H4 (cell line): ENCODE measurements at regions not wholly inside any gene's neighbourhood (a gene's known extent, or its start where the extent isn't known, plus 50 kb on each side); places are given as distances from the start of the nearest gene placed in this dataset.

Source experiments
- DNase-seq: peaks from one replicate; pipeline ENCODE4 v3.0.0-alpha.2; 2015; ENCODE audit warnings: low spot score

GRCh38 chr19:46911456-46911855 lies 50.7 kb downstream of the ARHGAP35 start:
- no peak for DNase-seq

GRCh38 chr19:46913198-46913851 lies 52.5 kb downstream of the ARHGAP35 start:
- no peak for DNase-seq

- DNase-seq: peak; percentile 71
Measured at GRCh38 chr19:46913852-46914430, 53.1 kb downstream of the ARHGAP35 start.

DNA sequence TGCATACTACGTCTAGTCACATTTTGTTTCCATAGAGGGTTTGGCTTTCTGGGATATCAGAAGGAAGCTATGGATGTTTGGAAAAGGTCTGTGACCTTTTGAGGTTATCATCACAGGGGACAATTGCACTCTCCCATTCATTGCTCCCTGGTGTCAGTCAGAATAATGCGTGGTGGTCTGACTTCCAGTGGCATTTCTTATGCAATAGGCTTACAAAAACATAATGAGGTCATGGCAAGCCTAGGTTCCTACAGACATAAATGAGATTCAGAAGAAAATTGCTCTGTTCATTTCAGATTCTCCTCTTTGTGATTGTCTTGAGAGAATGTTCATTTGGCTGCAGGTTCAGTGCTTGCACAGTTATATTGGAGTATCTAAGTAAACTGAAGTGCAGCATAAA lies 54.6 kb downstream of the ARHGAP35 start:
- DNase-seq: no peak

GRCh38 chr19:46917002-46917401 lies 56.2 kb downstream of the ARHGAP35 start:
- DNase-seq: no peak

GRCh38 chr19:46919324-46919723 lies 58.5 kb downstream of the ARHGAP35 start:
- no peak for DNase-seq

- no peak for DNase-seq
Measured at GRCh38 chr19:46920362-46920761, 59.6 kb downstream of the ARHGAP35 start.

DNA sequence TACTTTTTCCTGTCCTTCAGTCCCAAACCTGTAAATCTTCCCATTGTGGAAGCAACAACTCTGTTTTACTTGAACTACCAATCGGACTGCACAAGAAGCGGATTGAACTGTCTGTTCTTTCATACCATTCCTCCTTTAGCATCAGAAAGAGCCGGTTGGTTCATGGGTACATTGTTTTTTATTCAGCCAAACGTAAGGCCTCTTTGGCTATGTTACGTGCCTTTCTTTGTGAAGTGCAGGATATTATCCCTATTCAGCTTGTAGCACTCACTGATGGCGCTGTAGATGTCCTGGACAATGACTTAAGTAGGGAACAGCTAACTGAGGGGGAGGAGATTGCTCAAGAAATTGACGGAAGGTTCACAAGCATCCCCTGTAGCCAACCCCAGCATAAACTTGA lies 60.3 kb downstream of the ARHGAP35 start:
- no peak for DNase-seq

DNA sequence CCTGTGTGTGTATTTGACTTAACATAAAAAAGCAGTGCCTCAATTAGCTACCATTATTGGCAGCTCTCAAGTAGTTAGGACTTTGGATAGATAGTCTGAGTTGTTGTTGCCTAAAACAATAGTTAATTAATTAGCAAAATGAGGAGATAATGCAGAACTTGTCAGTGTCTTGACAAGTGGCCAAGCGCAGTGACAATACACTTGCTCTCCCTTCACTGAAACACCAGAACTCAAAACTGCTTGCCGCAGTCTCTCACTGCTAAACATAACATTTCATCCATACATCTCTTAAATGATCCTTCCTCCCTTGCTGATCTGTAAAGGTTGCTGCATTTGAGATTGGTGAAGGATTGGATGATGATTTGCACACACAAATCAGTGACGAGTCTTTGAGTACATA lies 61.7 kb downstream of the ARHGAP35 start:
- DNase-seq: no peak

DNA sequence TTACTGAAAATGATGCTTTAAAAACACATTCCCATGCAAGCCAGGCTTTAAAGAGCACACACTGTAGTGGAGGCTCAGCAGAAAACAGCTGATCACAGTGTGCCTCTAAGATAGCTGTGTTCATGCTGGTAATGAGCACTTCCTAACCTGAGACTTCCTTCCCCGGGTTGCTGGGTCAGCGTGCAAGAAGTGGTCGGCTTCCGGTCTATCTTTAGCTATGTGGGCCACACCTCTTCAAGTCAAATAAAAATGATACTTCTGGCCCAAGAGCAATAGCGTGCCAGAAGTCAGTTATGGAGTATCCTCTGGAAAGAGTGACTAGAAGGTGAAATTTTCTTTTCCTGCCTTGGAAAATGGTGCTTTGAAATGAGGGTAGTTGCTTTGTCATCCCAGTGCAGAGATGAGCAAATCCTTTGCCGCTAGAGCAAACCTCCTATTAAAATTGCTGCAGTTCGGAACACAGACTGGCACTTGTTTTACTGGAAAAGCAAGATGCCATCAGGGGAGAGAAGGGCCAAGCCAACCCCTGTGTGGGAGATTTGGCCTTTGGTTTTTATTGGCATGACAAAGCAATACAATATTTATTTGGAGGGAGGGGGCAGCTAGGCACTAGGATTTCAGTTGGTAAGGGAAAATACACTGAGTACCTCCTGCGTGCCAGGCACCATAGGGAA lies 64.2 kb downstream of the ARHGAP35 start:
- peak; percentile 47 for DNase-seq

- DNase-seq: no peak
Measured at GRCh38 chr19:46925548-46925950, 64.8 kb downstream of the ARHGAP35 start.

DNA sequence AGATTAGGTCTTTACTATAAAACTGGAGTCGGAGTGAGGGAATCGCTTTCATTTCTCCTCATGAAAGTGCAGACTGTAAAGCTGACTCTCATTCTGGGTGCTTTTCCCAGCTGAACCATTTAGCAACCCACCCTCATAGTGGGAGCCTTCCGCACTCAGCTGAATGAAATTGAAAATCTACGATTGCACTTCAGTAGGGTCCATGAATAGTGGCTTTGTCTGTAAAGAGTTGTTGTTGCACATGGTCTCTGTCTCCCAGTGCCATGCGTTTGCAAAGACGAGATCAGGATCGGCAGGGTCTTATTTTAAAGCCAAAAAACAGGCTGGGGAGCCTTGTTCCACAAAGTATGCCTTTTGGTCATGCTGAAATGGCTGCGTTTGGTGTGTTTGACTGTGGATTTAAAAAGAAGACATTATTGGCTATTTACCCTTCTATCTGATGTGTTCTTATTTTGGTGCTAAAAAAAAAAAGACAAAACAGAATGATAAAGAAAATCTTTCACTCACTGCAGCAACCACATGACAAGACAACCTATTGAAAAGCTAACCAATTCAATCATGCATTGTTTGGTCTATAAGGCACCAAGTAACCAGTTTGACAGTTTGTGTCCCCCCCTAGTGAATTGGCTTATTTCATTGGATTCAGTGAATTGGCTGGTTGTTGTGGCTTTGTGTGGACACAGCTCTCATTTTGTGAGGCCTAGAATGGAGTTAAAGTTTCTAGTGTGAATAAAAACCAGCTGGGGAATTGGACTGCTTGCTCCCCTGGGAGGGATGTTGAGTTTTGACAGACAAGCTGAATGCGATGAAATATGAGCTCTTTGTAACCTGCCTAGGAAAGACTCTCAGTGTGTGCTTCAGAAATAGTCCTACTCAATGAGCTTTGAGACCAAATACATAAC lies 65.6 kb downstream of the ARHGAP35 start:
- no peak for DNase-seq

DNA sequence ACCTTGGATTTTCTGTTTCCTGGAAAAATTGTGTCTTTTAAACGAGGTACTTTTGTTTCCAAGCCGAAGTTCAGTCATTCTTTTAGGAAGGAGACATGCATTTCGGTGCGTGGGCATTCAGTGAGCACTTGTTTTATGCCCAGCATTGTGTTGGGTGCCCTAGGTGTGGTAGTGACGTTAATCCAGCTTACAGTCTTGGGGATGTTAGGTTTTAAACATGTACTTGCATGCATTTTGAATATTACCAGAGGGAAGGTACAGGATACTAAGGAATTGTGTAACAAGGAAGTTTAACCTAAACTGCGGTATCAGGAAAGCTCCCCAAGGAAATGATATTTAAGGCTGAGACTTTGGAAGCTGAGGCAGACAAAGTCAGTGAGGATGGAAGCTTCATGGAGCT lies 66.3 kb downstream of the ARHGAP35 start:
- no peak for DNase-seq

- no peak for DNase-seq
Measured at GRCh38 chr19:46927893-46928292, 67.1 kb downstream of the ARHGAP35 start.

DNA sequence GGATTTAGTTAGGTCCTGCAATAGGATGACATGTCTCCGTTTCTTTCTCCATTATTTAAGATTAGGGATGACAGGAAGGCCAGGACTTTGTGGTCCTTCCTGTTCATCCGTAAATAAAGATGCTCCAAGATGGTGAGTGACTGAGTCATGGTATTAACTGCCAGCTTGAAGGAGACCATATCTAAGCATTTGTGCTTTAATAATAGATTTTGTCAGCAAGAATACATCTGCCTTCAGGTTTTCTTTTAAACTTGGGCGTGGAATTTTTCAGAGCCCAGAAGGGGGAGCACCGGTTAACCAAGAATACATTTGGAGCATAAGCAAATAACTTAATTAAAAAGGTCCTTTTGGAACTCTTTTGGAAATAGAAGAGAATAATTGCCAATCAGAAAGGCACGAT lies 68.2 kb downstream of the ARHGAP35 start:
- no peak for DNase-seq

GRCh38 chr19:46931202-46931601 lies 70.4 kb downstream of the ARHGAP35 start:
- DNase-seq: no peak

GRCh38 chr19:46932346-46932745 lies 71.5 kb downstream of the ARHGAP35 start:
- DNase-seq: no peak

- DNase-seq: peak; percentile 53
Measured at GRCh38 chr19:46935066-46935663, 74.4 kb downstream of the ARHGAP35 start.

GRCh38 chr19:46943150-46943946 lies 76.3 kb upstream of the NPAS1 start:
- DNase-seq: no peak

DNA sequence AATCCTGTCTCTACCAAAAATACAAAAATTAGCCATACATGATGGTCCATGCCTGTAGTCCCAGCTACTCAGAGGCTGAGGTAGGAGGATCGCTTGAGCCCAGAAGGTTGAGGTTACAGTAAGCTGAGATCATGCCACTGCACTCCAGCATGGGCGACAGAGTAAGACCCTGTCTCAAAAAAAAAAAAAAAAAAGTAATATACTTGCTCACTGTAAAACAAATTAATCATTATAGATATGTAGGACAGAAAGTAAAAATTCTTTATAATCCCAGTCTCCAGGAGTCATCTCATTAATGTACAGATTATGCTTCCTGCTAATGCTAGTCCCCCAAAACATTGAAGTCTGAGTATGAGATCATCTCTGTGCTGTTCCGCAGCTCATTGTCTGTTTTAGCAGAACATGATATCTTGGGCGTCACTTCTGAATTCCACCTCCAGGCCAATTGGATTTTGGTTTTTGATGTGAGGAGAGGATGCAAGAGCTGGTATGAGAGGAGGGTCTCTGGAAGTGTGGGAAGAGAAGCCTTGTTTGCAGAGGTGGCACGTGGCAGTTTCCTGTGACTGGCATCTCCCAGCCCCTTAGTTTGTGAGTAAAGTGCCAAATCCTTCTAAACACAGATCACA lies 75.4 kb upstream of the NPAS1 start:
- DNase-seq: no peak
